ENCODE measurements at regions not wholly inside any gene's neighbourhood (a gene's known extent, or its start where the extent isn't known, plus 50 kb on each side); places are given as distances from the start of the nearest gene placed in this dataset.
"Not testable (repeated sequence)": the region's sequence is repeated elsewhere in the genome, so short reads cannot be mapped to it uniquely, and the experiment has no call there.

DNA sequence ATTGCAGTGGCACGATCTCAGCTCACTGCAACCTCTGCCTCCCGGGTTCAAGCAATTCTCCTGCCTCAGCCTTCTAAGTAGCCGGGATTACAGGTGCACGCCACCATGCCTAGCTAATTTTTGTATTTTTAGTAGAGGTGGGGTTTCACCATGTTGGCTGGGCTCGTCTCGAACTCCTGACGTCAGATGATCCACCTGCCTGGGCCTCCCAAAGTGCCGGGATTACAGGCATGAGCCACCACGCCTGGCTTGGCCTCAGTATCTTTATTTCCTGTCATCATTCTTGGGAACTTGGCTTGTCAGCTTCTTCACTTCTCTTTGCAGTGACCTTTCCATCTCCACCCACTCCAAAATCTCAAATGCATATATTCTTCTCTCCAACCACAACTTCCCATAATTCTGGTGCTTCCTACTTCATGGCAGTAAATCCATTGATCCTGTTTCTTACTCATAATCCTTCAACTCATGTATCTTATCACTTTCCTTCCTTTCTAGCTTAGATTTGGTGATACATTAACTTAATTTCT lies 127.5 kb upstream of the SATB1 start:
- DNase-seq (ENCODE audit: low read depth, low spot score) = not testable (repeated sequence)

DNA sequence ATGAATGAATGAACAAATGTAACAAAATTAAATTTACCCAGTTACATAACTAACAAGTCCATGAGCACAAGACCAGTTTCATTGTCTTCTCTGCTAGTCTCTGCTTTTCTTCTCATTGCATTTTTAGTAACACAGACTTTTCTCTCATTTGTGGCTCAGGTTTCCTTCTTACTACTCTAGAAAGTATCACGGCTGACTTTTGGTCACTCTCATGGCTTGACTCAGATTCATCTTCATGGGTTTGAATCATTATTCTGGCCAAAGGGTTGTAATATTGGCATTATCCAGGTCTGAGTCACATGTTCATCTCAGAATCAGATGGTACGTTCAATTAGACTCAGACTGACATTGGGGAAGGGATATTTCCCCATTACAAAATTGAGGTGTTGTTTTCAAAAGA lies 121.5 kb upstream of the SATB1 start:
- DNase-seq (ENCODE audit: low read depth, low spot score) = no peak

DNA sequence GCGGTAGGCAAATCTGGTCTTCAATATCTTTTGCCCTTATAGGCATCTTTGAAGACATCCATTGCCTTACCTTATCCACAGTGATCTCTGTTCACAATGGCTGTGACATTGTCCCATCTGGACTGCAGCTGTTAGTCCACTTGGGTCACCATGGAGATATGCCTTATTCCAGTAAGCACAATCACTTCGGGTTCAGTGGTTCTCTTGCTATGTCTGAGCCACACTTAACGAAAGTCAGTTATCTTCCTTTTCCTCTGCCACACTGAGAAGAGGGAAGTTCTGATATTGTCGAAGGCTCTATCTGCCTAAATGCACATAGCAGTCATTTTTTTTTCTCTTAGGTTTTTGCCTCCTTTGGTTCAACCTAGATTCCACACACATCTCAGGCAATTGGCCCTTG lies 119.0 kb upstream of the SATB1 start:
- no peak for DNase-seq (ENCODE audit: low read depth, low spot score)

DNA sequence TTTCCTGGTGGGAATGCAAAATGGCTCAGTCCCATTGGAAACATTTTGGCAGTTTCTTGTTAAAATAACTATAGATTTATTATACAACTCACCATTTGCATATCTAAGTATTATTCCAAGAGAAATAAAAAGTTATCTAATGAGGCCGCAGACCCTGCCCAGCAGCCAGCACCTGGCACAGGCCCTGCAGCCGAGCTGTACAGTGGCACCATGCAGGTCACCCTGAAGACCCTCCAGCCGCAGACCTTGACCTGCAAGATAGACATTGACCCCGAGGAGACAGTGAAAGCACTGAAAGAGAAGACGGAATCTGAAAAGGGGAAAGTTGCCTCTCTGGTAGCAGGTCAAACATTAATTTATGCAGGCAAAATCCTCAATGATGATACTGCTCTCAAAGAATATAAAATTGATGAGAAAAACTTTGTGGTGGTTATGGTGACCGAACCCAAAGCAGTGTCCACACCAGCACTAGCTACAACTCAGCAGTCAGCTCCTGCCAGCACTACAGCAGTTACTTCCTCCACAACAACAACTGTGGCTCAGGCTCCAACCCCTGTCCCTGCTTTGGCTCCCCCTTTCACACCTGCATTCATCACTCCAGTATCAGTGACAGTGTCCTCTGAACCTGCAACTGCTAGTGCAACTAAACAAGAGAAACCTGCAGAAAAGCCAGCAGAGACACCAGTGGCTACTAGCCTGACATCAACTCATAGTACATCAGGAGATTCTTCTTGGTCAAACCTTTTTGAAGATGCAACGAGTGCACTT lies 113.5 kb upstream of the SATB1 start:
- DNase-seq (ENCODE audit: low read depth, low spot score) = no peak

DNA sequence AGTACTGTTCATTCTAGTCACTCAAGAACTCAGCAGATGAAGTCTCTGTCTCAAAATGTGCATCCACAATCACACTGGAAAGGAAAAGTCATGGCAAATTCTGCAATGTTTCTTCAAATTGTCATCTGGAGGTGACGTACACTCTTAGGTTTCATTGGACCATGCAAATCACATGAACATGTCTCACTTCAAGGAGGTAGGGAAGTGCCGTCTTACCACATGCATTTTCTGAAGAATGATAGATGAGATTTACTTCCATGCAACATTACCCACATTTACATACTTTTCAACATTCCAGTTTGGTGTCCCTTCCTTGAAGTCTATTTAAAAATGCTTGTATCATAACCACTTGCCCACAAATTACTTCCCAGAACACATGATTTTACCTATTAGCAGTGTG lies 107.9 kb upstream of the SATB1 start:
- no peak for DNase-seq (ENCODE audit: low read depth, low spot score)

DNA sequence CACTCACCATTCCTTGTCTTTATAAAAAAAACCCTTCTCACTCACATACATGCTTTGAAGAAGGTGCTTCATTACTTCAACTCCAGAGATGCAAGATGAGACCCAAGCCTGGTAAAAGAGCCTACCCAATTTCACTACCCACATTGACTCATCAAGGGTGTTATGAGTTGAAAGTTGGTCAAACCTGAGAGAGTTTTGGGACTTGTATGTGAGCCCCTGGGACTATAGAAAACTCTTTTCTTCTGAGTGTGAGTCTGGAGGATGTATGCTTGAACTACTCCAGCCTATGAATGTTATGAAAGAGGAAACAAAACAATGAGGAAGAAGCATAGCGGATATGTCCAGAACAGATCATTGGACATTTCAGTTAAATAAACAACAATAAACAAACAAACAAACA lies 106.5 kb upstream of the SATB1 start:
- DNase-seq (ENCODE audit: low read depth, low spot score) = no peak

DNA sequence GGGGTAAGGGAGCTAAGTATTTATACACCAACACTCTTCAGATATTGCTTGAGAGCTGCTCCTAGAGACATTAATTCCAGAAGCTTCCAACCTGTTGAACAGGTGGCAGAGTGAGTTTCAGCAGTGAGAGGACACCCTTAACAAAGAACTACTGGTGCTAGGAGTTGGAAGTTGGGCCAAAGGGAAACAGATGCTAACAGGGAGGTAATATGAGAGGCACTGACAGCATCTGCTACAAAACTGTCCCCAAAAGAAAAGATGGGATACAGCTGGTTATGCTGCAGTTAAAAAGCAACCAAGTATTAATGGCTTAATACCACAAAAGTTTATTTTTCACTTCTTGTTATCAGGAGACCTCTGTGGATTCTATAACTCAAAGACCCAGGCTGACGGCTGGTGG lies 104.5 kb upstream of the SATB1 start:
- DNase-seq (ENCODE audit: low read depth, low spot score) = no peak

DNA sequence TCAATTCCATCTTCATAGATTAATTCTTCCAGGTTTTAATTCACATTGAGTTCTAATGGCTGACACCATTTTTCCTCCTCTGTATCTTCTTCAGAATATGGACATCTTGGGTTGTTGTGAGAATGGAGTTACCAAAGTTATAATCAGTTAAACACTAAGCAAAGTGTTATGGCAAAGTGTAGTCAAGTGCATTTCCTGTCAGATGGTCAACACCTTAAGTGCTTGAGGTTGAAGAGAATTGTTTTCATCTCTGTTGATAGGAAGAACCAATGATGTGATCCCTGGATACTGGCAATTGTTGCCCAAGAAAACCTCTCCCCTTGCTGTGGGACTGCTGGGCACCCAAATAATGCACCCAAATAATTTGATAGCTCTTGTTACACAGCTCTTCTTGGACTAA lies 102.6 kb upstream of the SATB1 start:
- DNase-seq (ENCODE audit: low read depth, low spot score) = no peak

DNA sequence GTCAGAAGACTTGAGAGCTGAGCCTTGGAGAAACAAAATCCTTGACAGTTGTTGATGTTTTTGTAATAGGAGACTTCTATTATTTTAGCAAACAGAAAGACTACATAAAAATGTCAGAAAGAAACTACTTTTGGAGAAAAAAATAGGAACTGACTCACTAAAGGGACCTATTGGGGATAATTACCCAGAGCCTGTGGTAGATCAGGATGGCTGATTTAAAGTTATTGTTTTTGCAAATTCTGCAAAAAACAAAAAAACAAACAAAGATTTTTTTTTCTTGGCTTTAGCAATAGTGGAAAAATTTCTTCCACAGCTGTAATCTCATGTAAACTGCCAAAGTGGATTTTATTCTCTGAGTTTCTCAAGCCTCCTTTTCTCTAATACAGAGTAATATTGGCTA lies 101.5 kb upstream of the SATB1 start:
- no peak for DNase-seq (ENCODE audit: low read depth, low spot score)

DNA sequence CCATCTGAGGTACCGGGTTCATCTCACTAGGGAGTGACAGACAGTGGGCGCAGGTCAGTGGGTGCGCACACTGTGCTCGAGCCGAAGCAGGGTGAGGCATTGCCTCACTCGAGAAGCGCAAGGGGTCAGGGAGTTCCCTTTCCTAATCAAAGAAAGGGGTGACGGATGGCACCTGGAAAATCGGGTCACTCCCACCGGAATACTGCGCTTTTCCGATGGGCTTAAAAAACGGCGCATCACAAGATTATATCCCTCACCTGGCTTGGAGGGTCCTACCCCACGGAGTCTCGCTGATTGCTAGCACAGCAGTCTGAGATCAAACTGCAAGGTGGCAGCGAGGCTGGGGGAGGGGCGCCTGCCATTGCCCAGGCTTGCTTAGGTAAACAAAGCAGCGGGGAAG lies 91.0 kb upstream of the SATB1 start:
- not testable (repeated sequence) for DNase-seq (ENCODE audit: low read depth, low spot score)

DNA sequence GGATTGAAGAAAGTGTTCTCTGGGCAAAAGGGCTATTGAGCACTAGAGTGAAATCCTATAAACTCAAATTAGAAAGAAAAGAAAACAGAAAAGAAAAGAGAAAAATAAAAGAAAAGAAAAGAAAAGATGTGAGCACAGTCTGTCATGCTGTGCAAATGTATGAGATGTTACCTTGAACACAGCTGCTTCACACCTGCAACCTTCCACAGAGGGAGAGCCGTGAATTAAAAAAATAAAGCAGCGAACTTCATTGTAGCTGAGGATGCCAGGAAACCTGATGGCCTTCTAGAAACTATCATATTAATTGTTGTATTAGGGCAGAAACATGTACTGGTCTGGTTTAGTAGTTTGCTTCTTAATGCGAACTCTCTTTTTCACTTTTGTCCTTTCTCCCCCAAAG lies 88.0 kb upstream of the SATB1 start:
- DNase-seq (ENCODE audit: low read depth, low spot score) = no peak

DNA sequence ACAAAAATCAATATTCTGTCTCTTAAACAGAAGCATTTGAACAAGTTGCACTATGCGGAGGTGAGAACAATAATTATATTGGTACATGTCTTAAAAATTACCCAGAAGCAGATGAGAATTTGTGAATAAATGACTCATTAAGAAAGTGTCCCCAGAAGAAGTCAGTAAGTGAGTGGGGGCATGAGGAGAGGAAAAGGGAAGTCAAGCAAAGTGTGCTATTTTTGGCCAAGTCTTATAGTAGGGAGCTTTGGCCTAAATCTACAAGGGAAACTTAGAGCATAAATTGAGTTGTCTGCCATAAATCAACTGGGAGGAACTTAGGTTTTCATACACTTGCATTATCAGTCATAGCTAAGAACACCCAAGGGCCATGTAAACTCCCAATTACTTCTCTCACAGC lies 86.9 kb upstream of the SATB1 start:
- DNase-seq (ENCODE audit: low read depth, low spot score) = no peak

DNA sequence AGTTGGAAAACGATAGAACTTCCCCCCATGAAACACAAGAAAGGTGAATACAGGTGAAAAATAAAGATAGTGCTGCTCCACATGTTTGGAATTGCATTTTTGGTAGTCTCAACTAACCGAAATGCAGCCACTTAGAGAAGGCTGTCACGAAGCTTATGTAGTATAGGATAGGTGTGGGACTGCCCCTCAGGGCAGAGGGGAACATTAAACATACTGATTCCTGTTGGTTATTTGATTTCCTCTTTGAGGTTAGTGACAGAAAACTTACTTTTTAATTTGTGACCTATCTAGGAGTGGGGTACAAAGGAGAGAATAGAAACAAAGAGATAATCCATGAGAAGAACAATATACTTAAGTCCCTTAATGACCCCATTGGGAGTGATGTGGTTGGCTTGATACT lies 85.8 kb upstream of the SATB1 start:
- DNase-seq (ENCODE audit: low read depth, low spot score) = no peak

DNA sequence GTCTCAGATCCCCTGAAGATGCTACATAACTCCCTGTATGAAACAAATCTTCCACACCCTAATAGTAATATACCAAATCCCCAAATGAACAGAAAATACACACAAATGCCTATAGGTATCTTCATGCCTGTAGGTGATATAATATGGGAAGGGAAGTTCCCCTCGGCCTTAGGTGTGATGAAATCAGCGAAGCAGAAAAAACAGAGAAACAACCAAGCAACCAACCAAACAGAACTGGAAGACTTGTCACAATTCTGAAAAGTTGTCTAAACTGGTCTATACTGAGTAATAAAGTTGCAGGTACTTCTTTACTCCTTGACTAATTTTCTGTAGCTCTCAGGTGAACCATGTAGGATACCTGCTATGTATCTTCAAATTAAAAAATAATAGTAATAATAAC lies 82.2 kb upstream of the SATB1 start:
- no peak for DNase-seq (ENCODE audit: low read depth, low spot score)

DNA sequence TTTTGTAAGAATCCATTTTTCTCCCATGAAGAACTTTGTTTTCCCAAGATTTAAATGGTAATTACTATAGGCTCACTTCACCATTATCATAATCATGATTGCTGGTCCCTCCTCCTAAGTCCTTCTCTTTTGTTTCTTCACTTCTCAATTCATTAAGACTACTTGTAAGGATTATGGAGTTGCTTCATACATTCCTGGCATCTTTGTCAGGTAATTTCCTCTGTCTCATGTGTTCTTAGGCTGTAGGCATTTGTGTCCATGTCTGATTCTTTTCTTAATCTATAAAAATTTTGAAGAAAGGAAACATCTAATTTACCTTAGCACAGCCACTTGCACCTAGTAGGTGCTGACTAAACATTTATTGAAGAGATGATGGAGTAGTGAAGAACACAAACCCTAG lies 79.9 kb upstream of the SATB1 start:
- no peak for DNase-seq (ENCODE audit: low read depth, low spot score)

DNA sequence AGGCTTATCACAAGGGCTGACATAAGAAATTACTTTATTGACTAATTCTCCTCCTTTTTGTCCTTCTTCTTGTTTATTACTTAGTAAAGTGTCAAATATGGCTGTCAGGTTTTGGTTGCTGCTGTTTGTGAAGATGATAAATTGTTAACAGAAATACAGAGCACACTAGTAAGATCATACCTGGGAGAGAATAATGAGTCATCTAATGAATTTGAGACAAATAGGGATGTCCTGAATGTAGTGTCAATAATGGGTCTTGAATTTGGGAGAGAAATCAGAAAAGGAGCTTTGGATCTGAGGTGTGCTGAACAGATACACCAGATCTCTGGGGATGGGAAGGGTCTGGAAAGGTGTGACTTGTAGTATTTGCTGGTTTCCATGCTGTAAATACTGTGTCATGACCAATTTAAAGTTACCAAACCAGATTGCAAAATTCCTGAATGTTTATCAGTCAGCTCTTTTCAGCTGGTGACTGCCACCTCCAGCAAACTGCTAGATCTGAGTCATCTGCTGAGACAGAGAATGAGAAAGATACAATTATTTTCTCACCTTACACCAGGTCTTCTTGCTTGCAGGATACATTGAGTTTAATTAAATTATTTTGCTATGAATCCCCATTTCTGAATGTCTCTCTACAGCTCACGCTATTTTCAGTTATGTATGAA lies 76.7 kb upstream of the SATB1 start:
- no peak for DNase-seq (ENCODE audit: low read depth, low spot score)

DNA sequence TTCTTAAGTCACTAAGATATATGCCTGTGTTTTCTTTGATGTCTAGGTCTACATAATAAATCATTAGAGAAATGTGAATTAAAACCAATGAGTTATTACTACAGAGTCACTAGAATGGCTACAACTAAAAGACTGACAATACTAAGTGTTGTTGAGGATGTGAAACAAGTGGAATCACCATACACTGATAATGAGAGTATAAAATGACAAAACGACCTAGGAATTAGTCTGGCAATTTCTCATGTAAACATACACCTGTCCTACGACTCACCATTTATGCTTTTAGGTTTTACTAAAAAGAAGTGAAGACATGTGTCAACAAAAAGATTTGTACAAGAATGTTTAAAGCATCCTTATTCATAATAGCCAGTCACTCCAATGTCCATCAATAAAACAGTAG lies 75.2 kb upstream of the SATB1 start:
- no peak for DNase-seq (ENCODE audit: low read depth, low spot score)

DNA sequence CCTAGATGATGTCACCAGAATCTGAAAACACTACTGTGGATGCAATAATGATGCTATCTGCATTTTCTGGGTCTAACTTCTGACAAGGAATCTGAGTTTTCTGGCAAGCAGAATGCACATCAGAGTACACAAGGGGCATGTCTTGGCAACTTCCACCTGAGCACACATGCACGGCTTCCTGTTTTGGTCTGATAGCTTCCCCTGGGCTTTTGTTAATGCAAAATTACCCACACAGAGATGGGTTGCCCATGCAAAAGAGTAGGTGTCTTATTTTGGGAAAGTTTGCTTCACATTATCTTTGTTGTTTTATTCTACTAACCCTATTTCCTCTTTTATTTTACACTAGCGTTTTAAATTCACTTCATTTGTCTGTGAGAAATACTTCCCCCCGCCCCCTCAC lies 74.2 kb upstream of the SATB1 start:
- no peak for DNase-seq (ENCODE audit: low read depth, low spot score)

DNA sequence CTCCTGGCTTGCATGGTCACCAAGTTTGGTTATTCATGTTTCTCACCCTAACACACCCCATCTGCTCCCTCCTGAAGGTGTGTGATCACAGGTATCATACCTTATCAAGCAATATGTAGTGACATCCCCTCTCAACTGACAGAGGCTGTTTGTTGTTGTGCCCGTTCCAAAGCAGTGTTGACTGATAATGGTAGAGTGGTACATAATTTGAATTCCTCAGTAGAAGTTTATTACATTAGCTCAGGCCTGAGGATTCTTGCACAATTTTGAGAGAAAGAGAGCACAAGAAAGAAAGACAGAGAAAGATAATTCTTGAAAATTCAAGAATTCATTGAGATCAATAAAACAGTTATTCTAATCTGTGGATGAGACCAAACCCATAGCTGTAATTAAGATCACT lies 69.1 kb upstream of the SATB1 start:
- DNase-seq (ENCODE audit: low read depth, low spot score) = no peak

DNA sequence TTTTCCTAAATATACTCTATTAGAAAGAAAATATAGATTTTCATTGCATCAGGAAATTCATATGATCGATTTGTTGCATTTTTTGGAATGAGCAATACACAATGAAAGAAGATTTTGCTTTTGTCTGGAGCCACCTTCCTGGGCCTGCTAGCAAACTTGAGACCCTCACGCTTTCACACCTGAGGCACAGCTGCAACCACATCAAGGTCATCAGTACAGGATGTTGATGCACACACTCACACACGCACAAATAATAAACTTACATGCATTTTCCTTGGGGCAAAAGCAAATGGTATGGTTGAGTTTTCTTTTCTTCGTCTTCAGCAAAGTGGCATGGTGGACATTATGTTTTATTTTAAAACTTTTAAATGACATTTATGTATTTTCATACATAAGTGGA lies 64.8 kb upstream of the SATB1 start:
- no peak for DNase-seq (ENCODE audit: low read depth, low spot score)

DNA sequence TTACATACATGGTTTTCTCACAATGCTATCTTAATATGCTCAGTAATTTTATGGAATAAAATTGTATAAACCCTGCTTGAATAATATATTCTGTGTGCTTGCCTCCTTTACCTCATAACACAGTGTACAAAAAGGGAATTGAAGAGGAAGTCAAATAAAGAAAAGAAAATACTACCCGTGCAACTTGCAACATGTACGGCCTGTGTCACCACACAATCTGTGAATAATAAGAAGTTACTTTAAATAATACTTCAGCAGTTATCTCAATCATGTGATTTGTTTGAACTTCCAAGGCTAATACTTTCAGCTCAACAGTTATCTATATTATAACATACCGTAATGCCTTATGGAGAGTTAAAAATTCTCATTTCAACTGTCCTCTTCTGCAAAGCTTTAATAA lies 58.1 kb upstream of the SATB1 start:
- no peak for DNase-seq (ENCODE audit: low read depth, low spot score)

DNA sequence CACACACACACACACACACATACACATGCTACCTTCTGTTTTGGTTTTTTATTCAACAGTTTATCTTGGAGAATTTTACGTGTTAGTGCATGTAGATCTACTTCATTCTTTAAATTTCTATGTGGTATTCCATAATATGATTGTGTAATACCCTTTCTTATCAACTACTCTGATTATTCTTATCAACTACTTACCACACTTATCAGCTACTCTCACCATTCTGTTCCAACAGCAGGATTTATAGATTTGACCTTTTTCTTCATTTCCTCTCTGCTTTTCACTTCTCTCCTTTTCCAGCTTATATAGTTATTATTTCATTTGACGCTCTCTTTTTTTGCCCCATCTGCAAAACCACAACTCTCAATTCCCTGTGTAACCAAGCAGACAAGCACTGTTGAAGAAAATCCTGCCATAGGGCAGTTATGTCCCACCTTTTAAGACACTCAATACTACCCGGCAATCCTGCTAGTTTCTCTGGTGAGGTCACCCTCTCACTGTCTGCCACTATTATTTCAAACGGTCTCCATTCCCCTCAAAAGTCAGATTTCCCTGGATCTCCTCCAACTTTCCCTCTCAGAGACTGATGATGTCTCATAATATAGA lies 56.9 kb upstream of the SATB1 start:
- DNase-seq (ENCODE audit: low read depth, low spot score) = no peak

DNA sequence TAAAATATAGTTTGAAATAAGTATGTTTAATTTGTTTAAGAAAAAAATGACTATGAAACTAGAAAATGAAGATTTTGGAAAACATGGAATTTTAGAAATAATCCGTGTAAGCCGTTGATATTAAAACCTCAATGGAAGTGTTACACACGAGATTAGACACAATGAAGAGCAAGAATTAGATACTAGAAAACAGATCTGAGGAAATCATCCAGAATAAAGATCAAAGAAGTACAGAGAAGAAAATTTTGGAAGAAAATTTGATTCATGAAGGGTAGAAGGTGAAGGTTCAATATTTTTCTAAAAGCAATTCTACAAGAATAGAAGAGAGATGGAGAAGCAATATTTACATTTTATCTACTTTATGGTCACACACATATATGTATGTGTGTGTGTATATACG lies 52.5 kb upstream of the SATB1 start:
- DNase-seq (ENCODE audit: low read depth, low spot score) = no peak
